Spleen (tissue), 7 donors: ENCODE measurements at regions not wholly inside any gene's neighbourhood (a gene's known extent, or its start where the extent isn't known, plus 50 kb on each side); places are given as distances from the start of the nearest gene placed in this dataset.

ENCODE experiments used
- POLR2A ChIP-seq, 3 donors: fragments of 450-650 bp; IDR thresholded peaks; one replicate each; pipeline ENCODE4 v1.5.1; 2017; ENCODE audit warnings: antibody characterized with exemption in 3 of 3, mild to moderate bottlenecking in 1 of 3
- POLR2AphosphoS5 ChIP-seq, 3 donors: sonication (generic); formaldehyde crosslinking; IDR thresholded peaks; one replicate each; pipeline ENCODE4 v1.5.1; 2017; ENCODE audit warnings: antibody characterized with exemption in 3 of 3
- TF ChIP-seq, protein P1 (sequence below), 11 experiments: fragments of 200-600 bp in 7 of 11; fragments of 450-650 bp in 4 of 11; sonication (generic) in 4 of 11; IDR thresholded peaks in 8 of 11; conservative IDR thresholded peaks in 3 of 11; 1 replicate in 7 of 11; 2 replicates in 4 of 11; pipeline versions ENCODE4 v1.4.0 to v1.8.0; 2016 to 2021; ENCODE audit warnings: antibody characterized with exemption in 11 of 11, inconsistent platforms in 4 of 11, mild to moderate bottlenecking in 1 of 11
- donor health status: DM: no; HTN: no; CAD: no; lungs with moderate emphysema.
- donor health status: DM: no; HTN: no; CAD: no.
- donor health status: DM: no; HTN: no; CAD: no.

DNA sequence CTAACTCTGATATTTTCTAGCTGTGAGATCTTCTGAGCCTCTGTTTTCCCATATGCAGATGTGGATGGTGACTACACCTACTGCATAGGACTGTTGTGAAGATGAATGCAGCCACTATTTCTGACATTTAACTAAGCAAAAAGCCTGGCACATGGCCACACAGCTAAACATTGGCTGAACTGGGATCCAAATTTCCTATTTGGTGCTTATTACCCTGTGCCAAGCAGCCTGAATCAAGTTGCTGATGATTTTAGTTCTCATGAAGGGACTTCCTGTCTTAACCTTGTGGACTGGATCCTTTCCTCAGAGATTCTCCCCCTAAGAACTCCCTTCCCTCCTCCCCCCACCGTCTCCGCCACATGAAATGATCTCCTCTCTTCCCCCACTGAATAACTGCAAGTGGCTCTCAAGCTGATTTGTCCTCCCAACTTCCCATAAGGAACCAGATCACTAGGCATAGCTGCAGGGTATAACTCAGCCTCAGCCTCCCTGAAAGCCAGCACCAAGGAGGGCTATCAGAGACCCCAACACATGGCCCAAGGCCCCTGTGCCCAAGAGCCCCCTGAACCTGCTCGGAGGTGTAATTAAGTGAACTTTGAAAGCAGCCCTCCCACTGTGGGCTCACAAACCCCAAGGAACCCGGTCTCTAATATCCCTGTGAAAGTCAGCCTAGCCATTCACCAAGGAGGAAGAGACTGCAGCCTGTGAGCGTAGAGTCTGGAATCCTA lies 55.7 kb downstream of the MAFB start:
- no peak for TF ChIP-seq POLR2A (IDR thresholded peaks at IDR 0.05)
- TF ChIP-seq, protein P1, sequence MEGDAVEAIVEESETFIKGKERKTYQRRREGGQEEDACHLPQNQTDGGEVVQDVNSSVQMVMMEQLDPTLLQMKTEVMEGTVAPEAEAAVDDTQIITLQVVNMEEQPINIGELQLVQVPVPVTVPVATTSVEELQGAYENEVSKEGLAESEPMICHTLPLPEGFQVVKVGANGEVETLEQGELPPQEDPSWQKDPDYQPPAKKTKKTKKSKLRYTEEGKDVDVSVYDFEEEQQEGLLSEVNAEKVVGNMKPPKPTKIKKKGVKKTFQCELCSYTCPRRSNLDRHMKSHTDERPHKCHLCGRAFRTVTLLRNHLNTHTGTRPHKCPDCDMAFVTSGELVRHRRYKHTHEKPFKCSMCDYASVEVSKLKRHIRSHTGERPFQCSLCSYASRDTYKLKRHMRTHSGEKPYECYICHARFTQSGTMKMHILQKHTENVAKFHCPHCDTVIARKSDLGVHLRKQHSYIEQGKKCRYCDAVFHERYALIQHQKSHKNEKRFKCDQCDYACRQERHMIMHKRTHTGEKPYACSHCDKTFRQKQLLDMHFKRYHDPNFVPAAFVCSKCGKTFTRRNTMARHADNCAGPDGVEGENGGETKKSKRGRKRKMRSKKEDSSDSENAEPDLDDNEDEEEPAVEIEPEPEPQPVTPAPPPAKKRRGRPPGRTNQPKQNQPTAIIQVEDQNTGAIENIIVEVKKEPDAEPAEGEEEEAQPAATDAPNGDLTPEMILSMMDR (IDR thresholded peaks at IDR 0.05 in 8 of 11, conservative IDR thresholded peaks at IDR 0.05 in 3 of 11) = no peak
- TF ChIP-seq POLR2AphosphoS5 (IDR thresholded peaks at IDR 0.05) = no peak
